Endothelial cell (in vitro differentiated cells): ENCODE measurements at regions not wholly inside any gene's neighbourhood (a gene's known extent, or its start where the extent isn't known, plus 50 kb on each side); places are given as distances from the start of the nearest gene placed in this dataset.

ENCODE experiments used
- DNase-seq: peaks from one replicate; pipeline ENCODE4 v3.0.0; 2021; ENCODE audit warnings: low spot score
- H3K27ac Mint-ChIP-seq: one replicate; pipeline ENCODE4 v1.8.0; 2021; ENCODE audit warnings: mixed read lengths, inconsistent platforms; ENCODE audit not compliant: unreplicated experiment
- H3K27me3 Mint-ChIP-seq: one replicate; pipeline ENCODE4 v1.8.0; 2021; ENCODE audit warnings: mild to moderate bottlenecking, moderate library complexity, mixed read lengths, inconsistent platforms; ENCODE audit not compliant: unreplicated experiment
- H3K36me3 Mint-ChIP-seq: one replicate; pipeline ENCODE4 v1.8.0; 2021; ENCODE audit warnings: mild to moderate bottlenecking, low read depth, mixed read lengths, inconsistent platforms; ENCODE audit not compliant: unreplicated experiment
- H3K4me1 Mint-ChIP-seq: one replicate; pipeline ENCODE4 v1.8.0; 2021; ENCODE audit warnings: mild to moderate bottlenecking, mixed read lengths, inconsistent platforms; ENCODE audit not compliant: unreplicated experiment
- H3K4me3 Mint-ChIP-seq: one replicate; pipeline ENCODE4 v1.8.0; 2021; ENCODE audit warnings: mild to moderate bottlenecking, mixed read lengths, inconsistent platforms; ENCODE audit not compliant: unreplicated experiment
- H3K9me3 Mint-ChIP-seq: one replicate; pipeline ENCODE4 v1.8.0; 2021; ENCODE audit warnings: mixed read lengths, inconsistent platforms; ENCODE audit not compliant: unreplicated experiment
- CTCF ChIP-seq: fragments of 200-600 bp; sonication (generic); IDR thresholded peaks from one replicate; pipeline ENCODE4 v1.5.0; 2021; ENCODE audit warnings: antibody characterized with exemption; ENCODE audit not compliant: unreplicated experiment

- Mint-ChIP-seq H3K4me1 (no peaks in the 10 kb centered on the region), H3K36me3 (peaks cover 4% of the 10 kb centered on the region), H3K9me3 (no peaks in the 10 kb centered on the region), H3K27ac (no peak overlapping the region), H3K4me3 (no peak overlapping the region), H3K27me3 (peaks cover 4% of the 10 kb centered on the region)
- no peak for TF ChIP-seq CTCF
- no peak for DNase-seq
Observed at GRCh38 chr11:70655816-70656215, 257.5 kb downstream of the CTTN start.

- Mint-ChIP-seq H3K27ac (no peak overlapping the region), H3K4me1 (peaks cover 3% of the 10 kb centered on the region)
Observed at GRCh38 chr11:70656252-70656651, 257.9 kb downstream of the CTTN start.

GRCh38 chr11:70660059-70660888, 261.9 kb downstream of the CTTN start:
- Mint-ChIP-seq H3K4me1 (peaks cover 10% of the 10 kb centered on the region), H3K9me3 (no peaks in the 10 kb centered on the region), H3K27me3 (peaks cover 11% of the 10 kb centered on the region), H3K4me3 (no peak overlapping the region), H3K36me3 (peaks cover 4% of the 10 kb centered on the region), H3K27ac (no peak overlapping the region)
- TF ChIP-seq CTCF: no peak
- DNase-seq: no peak

More at GRCh38 chr11:70656252-70656651, 257.9 kb downstream of the CTTN start:
- no peak overlapping the region for H3K4me3 Mint-ChIP-seq
- no peak for TF ChIP-seq CTCF
- no peaks in the 10 kb centered on the region for H3K9me3 Mint-ChIP-seq
- peaks cover 4% of the 10 kb centered on the region for H3K36me3 Mint-ChIP-seq
- peaks cover 4% of the 10 kb centered on the region for H3K27me3 Mint-ChIP-seq
- no peak for DNase-seq

- H3K4me3 Mint-ChIP-seq: peak overlapping the region; percentile 59
- no peaks in the 10 kb centered on the region for H3K9me3 Mint-ChIP-seq
- peaks cover 4% of the 10 kb centered on the region for H3K36me3 Mint-ChIP-seq
- H3K27ac Mint-ChIP-seq: no peak overlapping the region
- TF ChIP-seq CTCF: no peak
- peaks cover 14% of the 10 kb centered on the region for H3K27me3 Mint-ChIP-seq
- H3K4me1 Mint-ChIP-seq: peaks cover 10% of the 10 kb centered on the region
- DNase-seq: no peak
Observed at GRCh38 chr11:70660889-70661197, 262.5 kb downstream of the CTTN start.

- no peaks in the 10 kb centered on the region for H3K9me3 Mint-ChIP-seq
- no peak for TF ChIP-seq CTCF
- H3K4me1 Mint-ChIP-seq: peaks cover 10% of the 10 kb centered on the region
- no peak overlapping the region for H3K27ac Mint-ChIP-seq
- peak overlapping the region; percentile 88 for H3K4me3 Mint-ChIP-seq
- peaks cover 14% of the 10 kb centered on the region for H3K27me3 Mint-ChIP-seq
- H3K36me3 Mint-ChIP-seq: peaks cover 4% of the 10 kb centered on the region
- peak; percentile 39 for DNase-seq
Observed at GRCh38 chr11:70661761-70662501, 263.6 kb downstream of the CTTN start.
